ENCODE measurements at regions not wholly inside any gene's neighbourhood (a gene's known extent, or its start where the extent isn't known, plus 50 kb on each side); places are given as distances from the start of the nearest gene placed in this dataset.

DNA sequence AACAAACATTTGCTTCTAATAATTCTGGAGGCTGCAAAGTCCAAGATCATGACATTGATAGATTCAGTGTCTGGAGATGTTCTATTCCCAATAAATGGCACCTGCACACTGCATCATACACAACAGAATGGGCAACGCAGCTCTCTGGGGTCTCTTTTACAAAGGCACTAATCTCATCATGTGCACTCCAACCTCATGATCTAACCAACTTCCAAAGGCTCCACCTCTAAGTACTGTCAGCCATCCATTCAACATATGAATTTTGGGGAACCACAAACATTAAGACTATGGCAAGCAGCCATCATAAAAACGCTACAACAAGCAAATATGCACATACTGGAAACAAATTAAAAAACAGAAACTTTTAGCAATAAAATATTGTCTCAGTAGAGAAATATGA is 121.1 kb downstream of the CYLC2 start:
- TF ChIP-seq, protein P1, sequence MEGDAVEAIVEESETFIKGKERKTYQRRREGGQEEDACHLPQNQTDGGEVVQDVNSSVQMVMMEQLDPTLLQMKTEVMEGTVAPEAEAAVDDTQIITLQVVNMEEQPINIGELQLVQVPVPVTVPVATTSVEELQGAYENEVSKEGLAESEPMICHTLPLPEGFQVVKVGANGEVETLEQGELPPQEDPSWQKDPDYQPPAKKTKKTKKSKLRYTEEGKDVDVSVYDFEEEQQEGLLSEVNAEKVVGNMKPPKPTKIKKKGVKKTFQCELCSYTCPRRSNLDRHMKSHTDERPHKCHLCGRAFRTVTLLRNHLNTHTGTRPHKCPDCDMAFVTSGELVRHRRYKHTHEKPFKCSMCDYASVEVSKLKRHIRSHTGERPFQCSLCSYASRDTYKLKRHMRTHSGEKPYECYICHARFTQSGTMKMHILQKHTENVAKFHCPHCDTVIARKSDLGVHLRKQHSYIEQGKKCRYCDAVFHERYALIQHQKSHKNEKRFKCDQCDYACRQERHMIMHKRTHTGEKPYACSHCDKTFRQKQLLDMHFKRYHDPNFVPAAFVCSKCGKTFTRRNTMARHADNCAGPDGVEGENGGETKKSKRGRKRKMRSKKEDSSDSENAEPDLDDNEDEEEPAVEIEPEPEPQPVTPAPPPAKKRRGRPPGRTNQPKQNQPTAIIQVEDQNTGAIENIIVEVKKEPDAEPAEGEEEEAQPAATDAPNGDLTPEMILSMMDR (optimal IDR thresholded peaks at IDR 0.05 in 1 of 3, IDR thresholded peaks at IDR 0.05 in 1 of 3, conservative IDR thresholded peaks at IDR 0.05 in 1 of 3; ENCODE audit: extremely low read depth in 1 of 3, insufficient read depth in 2 of 3, low read length in 3 of 3): no peak
- TF ChIP-seq EZH2 (IDR thresholded peaks at IDR 0.05; ENCODE audit: low read length): no peak

Measured in keratinocyte (primary cell).